ENCODE measurements at regions not wholly inside any gene's neighbourhood (a gene's known extent, or its start where the extent isn't known, plus 50 kb on each side); places are given as distances from the start of the nearest gene placed in this dataset.

DNA sequence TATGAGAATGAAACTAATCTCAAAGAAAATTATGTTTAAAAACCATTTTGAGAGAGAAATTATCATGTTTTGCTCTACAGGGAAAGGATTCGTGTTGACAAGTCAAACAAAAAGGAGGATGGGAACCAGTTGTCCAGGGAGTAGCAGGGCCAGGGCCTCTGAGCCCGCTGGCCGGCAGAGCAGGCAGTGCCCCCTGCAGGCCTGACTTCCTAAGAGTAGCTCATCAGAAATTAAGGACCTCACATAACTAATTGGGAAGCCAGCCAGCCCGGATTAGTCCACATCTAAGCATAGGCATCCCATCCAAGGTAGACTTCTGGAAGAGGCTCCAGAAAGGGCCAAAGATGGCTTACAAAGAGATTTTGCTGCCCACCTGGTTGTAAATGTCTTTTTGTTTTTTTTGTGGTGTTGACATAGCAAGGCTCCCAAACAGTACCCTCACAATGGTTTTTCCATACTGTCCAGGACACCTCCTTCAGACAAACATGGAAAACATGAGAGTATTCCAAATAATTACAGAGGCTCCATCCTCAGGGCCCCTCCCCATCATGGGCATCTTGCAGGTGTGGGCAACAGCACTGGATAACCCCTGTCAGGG, 241.2 kb upstream of the TANK start:
- H3K4me3 ChIP-seq, result no peak overlapping the region
- no peak overlapping the region for H3K27ac ChIP-seq
- no peaks in the 10 kb centered on the region for H3K36me3 ChIP-seq
- WGBS, 2 donors, result 11 to 34% methylated on average over 4 of the region's 4 CpGs
- TF ChIP-seq POLR2AphosphoS5 (IDR thresholded peaks at IDR 0.05), result no peak
- TF ChIP-seq, protein P1, sequence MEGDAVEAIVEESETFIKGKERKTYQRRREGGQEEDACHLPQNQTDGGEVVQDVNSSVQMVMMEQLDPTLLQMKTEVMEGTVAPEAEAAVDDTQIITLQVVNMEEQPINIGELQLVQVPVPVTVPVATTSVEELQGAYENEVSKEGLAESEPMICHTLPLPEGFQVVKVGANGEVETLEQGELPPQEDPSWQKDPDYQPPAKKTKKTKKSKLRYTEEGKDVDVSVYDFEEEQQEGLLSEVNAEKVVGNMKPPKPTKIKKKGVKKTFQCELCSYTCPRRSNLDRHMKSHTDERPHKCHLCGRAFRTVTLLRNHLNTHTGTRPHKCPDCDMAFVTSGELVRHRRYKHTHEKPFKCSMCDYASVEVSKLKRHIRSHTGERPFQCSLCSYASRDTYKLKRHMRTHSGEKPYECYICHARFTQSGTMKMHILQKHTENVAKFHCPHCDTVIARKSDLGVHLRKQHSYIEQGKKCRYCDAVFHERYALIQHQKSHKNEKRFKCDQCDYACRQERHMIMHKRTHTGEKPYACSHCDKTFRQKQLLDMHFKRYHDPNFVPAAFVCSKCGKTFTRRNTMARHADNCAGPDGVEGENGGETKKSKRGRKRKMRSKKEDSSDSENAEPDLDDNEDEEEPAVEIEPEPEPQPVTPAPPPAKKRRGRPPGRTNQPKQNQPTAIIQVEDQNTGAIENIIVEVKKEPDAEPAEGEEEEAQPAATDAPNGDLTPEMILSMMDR (IDR thresholded peaks at IDR 0.05), result peak in 3 of 4 experiments; percentile 15 to 30 (median 20)
- H3K27me3 ChIP-seq, result no peaks in the 10 kb centered on the region
- H3K4me1 ChIP-seq, result peaks cover 0 to 23% (median 21%) of the 10 kb centered on the region in 4 donors
- intact Hi-C loops (cut with DNase I), result no loop called here
- DNase-seq, result peak; percentile 67
- no peaks in the 10 kb centered on the region for H3K9me3 ChIP-seq

DNA sequence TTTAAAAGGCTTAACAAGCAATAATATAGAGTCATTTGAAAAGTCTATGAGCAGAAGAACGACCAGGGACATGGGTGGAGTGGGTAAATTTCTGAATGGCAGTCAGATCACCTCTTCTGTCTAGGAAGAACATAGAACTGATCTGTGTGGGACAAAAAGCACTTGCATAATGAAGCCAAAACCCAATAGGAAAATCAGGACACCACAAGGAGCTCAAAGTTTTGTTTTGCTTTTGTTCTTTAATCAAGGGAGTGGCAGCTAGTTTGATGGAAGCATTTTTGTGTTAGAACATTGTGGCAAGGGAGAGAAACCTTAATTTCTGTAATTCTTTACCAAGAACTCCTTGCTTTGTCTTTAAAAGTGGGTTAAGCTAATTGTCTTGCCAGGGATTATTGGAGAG, 240.2 kb upstream of the TANK start:
- intact Hi-C loops (cut with DNase I), result loop anchor here (10.0 kb wide), 1 partner anchor 255 kb away; no protein-coding TSS in a partner anchor
- H3K27me3 ChIP-seq, result no peaks in the 10 kb centered on the region
- DNase-seq, result no peak
- no peaks in the 10 kb centered on the region for H3K9me3 ChIP-seq
- no peaks in the 10 kb centered on the region for H3K36me3 ChIP-seq
- TF ChIP-seq EP300 (IDR thresholded peaks at IDR 0.05), result no peak
- TF ChIP-seq, protein P1 (IDR thresholded peaks at IDR 0.05), result no peak
- no peak for TF ChIP-seq POLR2AphosphoS5 (IDR thresholded peaks at IDR 0.05)
- no peak for TF ChIP-seq POLR2A (IDR thresholded peaks at IDR 0.05)
- 23 to 58% methylated on average over 1 of the region's 1 CpG for WGBS, 2 donors
- H3K4me1 ChIP-seq, result peaks cover 0 to 23% (median 21%) of the 10 kb centered on the region in 4 donors
- peak overlapping the region; percentile 60 to 77 (median 70) for H3K27ac ChIP-seq
- no peak overlapping the region for H3K4me3 ChIP-seq

DNA sequence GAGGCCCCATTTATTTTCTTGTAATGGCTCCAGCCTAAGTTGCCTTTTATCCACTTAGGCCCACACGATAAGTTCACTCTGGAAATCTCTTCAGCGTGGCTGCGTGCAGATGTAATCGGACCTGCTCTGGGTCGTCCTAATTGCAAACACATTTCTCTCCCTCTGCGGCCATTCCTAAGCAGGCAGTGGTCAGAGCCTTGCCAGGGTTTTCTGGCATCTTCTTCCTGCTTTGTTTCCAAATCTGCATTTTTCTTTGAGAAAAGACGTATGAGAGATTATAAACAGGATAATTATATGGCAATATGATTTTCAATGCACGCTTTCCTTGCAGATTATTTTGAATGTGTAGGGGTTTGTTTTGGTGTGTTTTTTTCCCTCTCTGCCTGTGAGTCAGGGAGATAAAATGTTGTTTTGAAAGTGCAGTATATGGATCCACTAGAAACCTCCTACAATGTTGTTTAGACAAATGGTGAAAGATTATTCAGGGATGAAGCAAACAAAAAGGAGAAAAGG, 239.4 kb upstream of the TANK start:
- intact Hi-C loops (cut with DNase I), result loop anchor here (10.0 kb wide), 1 partner anchor 256 kb away; no protein-coding TSS in a partner anchor
- H3K27me3 ChIP-seq, result no peaks in the 10 kb centered on the region
- peak overlapping the region; percentile 60 to 77 (median 70) for H3K27ac ChIP-seq
- no peaks in the 10 kb centered on the region for H3K36me3 ChIP-seq
- WGBS, 2 donors, result 75 to 81% methylated on average over 8 of the region's 8 CpGs
- H3K9me3 ChIP-seq, result no peaks in the 10 kb centered on the region
- TF ChIP-seq POLR2A (IDR thresholded peaks at IDR 0.05) (no peak), EP300 (IDR thresholded peaks at IDR 0.05) (no peak), POLR2AphosphoS5 (IDR thresholded peaks at IDR 0.05) (no peak)
- TF ChIP-seq, protein P1 (IDR thresholded peaks at IDR 0.05), result no peak
- H3K4me1 ChIP-seq, result peaks cover 0 to 23% (median 21%) of the 10 kb centered on the region in 4 donors
- peak; percentile 64 for DNase-seq
- no peak overlapping the region for H3K4me3 ChIP-seq

DNA sequence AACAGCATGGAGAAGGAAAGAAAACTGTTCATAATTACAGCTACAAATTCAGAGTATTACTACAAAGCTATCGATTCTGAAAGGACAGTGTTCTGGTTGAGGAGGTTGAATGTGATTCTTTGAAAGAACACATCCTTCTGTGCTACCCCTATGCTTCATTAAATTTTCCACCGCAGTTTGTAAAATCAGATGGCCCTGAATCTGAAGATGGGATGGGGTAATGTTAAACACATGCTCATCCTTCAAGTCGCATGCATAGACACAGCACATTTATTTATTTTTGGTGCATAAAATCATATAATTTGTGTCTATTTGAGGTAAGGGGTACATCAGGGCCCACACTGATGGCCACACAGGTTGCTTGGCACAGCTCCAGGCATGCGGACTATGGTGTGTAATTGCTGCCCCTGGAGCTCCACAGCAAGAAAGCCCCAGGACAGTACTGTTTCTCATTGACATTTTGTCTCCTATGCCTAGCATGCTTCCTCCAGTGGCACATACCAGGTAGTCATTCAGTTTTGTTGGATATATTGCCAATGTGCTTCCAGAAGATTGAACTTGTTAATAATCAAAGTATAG, 238.8 kb upstream of the TANK start:
- Histone ChIP-seq H3K9me3 (no peaks in the 10 kb centered on the region), H3K4me1 (peaks cover 0 to 23% (median 21%) of the 10 kb centered on the region in 4 donors), H3K36me3 (no peaks in the 10 kb centered on the region), H3K27me3 (no peaks in the 10 kb centered on the region), H3K4me3 (no peak overlapping the region), H3K27ac (peak overlapping the region; percentile 60 to 77 (median 70))
- TF ChIP-seq, protein P1 (IDR thresholded peaks at IDR 0.05), result no peak
- TF ChIP-seq POLR2A (IDR thresholded peaks at IDR 0.05) (no peak), EP300 (IDR thresholded peaks at IDR 0.05) (no peak), POLR2AphosphoS5 (IDR thresholded peaks at IDR 0.05) (no peak)
- intact Hi-C loops (cut with DNase I), result loop anchor here (10.0 kb wide), 1 partner anchor 257 kb away; no protein-coding TSS in a partner anchor
- DNase-seq, result no peak
- whole genome bisulfite sequencing, 2 donors, result 81 to 84% methylated on average over 4 of the region's 4 CpGs
